ENCODE measurements at regions not wholly inside any gene's neighbourhood (a gene's known extent, or its start where the extent isn't known, plus 50 kb on each side); places are given as distances from the start of the nearest gene placed in this dataset.

DNA sequence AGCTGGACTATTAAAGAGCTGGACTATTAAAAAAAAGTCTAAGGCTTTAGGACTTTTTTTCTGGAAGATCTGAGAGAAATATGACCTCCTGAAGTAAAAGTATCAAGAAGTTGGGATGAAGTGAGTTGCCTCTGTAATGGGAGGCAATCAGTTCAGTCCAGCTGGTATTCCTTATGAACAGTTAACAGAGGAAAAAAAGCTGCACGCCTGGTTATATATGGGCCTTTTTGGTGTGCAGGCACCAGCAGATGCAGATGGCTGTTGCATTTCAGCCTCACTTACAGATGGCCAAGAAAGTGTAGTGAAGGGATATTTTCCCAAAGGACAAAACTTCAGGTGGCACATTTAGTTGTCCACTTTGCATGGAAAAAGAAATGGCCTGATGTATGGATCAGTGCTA lies 70.3 kb upstream of the ELOVL5 start:
- peaks cover 5% of the 10 kb centered on the region; the same call in 1 of the 2 replicates for H3K27me3 ChIP-seq (ENCODE audit: insufficient read depth)
- no peaks in the 10 kb centered on the region for H3K36me3 ChIP-seq (replicated peaks in 1 of 2; ENCODE audit: control insufficient read depth in 1 of 2, insufficient read depth in 2 of 2, low read length in 1 of 2)
- no peaks in the 10 kb centered on the region for H3K79me2 ChIP-seq (ENCODE audit: insufficient read depth)
- no peak overlapping the region for H3K4me2 ChIP-seq
- no peaks in the 10 kb centered on the region for H3K9me2 ChIP-seq
- no peak for DNase-seq
- WGBS (ENCODE audit: low lambda C conversion rate): 43% methylated on average over 1 of the region's 1 CpG
- ChIA-PET CTCF (no interaction called here), POLR2A (no interaction called here)
- no peak overlapping the region for H3K4me3 ChIP-seq (ENCODE audit: low read depth in 2 of 2, low read length in 1 of 2)
- no peak overlapping the region for H3K27ac ChIP-seq (ENCODE audit: low read depth in 2 of 2, low read length in 1 of 2)
- no peak overlapping the region for H2AFZ ChIP-seq (ENCODE audit: low read depth)
- no peaks in the 10 kb centered on the region for H3K4me1 ChIP-seq (ENCODE audit: control insufficient read depth in 1 of 2, insufficient read depth in 2 of 2, low read depth in 1 of 2, low read length in 1 of 2)
- no peaks in the 10 kb centered on the region for H3F3A ChIP-seq (replicated peaks; ENCODE audit: insufficient read depth)
- H3K9ac ChIP-seq: no peak overlapping the region
- H4K20me1 ChIP-seq (ENCODE audit: insufficient read depth): no peaks in the 10 kb centered on the region
- TF ChIP-seq YY1 (IDR thresholded peaks at IDR 0.05; ENCODE audit: low read depth): no peak
- no peaks in the 10 kb centered on the region for H3K9me3 ChIP-seq

- DNase-seq: no peak
- no peak overlapping the region for H3K9ac ChIP-seq
- H3K4me2 ChIP-seq: no peak overlapping the region
- H3K4me3 ChIP-seq (ENCODE audit: low read depth in 2 of 2, low read length in 1 of 2): no peak overlapping the region
- no peaks in the 10 kb centered on the region for H3K9me2 ChIP-seq
- H2AFZ ChIP-seq (ENCODE audit: low read depth): no peak overlapping the region
- WGBS (ENCODE audit: low lambda C conversion rate): 3% methylated on average over 2 of the region's 2 CpGs
- no peaks in the 10 kb centered on the region for H3K36me3 ChIP-seq (replicated peaks in 1 of 2; ENCODE audit: control insufficient read depth in 1 of 2, insufficient read depth in 2 of 2, low read length in 1 of 2)
- no peak overlapping the region for H3K27ac ChIP-seq (ENCODE audit: low read depth in 2 of 2, low read length in 1 of 2)
- no peak for TF ChIP-seq FOXM1 (IDR thresholded peaks at IDR 0.05; ENCODE audit: low read depth)
- no peak for TF ChIP-seq USF2 (IDR thresholded peaks at IDR 0.05; ENCODE audit: borderline replicate concordance, low read depth, low read length)
- TF ChIP-seq SIN3A (IDR thresholded peaks at IDR 0.05; ENCODE audit: borderline replicate concordance, low read depth, low read length): no peak
- TF ChIP-seq RFX5 (IDR thresholded peaks at IDR 0.05; ENCODE audit: low read length): no peak
- no peak for TF ChIP-seq TEAD4 (IDR thresholded peaks at IDR 0.05; ENCODE audit: borderline replicate concordance, insufficient read depth)
- TF ChIP-seq GATA2 (CRISPR knock-in tag; IDR thresholded peaks at IDR 0.05): no peak
- no peak for TF ChIP-seq ELF1 (IDR thresholded peaks at IDR 0.05)
- TF ChIP-seq, protein P1, sequence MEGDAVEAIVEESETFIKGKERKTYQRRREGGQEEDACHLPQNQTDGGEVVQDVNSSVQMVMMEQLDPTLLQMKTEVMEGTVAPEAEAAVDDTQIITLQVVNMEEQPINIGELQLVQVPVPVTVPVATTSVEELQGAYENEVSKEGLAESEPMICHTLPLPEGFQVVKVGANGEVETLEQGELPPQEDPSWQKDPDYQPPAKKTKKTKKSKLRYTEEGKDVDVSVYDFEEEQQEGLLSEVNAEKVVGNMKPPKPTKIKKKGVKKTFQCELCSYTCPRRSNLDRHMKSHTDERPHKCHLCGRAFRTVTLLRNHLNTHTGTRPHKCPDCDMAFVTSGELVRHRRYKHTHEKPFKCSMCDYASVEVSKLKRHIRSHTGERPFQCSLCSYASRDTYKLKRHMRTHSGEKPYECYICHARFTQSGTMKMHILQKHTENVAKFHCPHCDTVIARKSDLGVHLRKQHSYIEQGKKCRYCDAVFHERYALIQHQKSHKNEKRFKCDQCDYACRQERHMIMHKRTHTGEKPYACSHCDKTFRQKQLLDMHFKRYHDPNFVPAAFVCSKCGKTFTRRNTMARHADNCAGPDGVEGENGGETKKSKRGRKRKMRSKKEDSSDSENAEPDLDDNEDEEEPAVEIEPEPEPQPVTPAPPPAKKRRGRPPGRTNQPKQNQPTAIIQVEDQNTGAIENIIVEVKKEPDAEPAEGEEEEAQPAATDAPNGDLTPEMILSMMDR (IDR thresholded peaks at IDR 0.05): no peak
- TF ChIP-seq, protein P2, sequence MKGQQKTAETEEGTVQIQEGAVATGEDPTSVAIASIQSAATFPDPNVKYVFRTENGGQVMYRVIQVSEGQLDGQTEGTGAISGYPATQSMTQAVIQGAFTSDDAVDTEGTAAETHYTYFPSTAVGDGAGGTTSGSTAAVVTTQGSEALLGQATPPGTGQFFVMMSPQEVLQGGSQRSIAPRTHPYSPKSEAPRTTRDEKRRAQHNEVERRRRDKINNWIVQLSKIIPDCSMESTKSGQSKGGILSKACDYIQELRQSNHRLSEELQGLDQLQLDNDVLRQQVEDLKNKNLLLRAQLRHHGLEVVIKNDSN (IDR thresholded peaks at IDR 0.05; ENCODE audit: borderline replicate concordance, low read depth): no peak
- no peak for TF ChIP-seq RXRA (IDR thresholded peaks at IDR 0.05; ENCODE audit: borderline replicate concordance, low read depth)
- TF ChIP-seq, protein P3, sequence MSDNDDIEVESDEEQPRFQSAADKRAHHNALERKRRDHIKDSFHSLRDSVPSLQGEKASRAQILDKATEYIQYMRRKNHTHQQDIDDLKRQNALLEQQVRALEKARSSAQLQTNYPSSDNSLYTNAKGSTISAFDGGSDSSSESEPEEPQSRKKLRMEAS (IDR thresholded peaks at IDR 0.05; ENCODE audit: low read depth): no peak
- no peak for TF ChIP-seq NFIC (IDR thresholded peaks at IDR 0.05; ENCODE audit: borderline replicate concordance)
- no peak for TF ChIP-seq EZH2phosphoT487 (IDR thresholded peaks at IDR 0.05; ENCODE audit: borderline replicate concordance, low read depth)
- TF ChIP-seq YY1 (IDR thresholded peaks at IDR 0.05; ENCODE audit: low read depth): no peak
- no peak for TF ChIP-seq ZBTB33 (IDR thresholded peaks at IDR 0.05; ENCODE audit: borderline replicate concordance, low read depth)
- no peak for TF ChIP-seq GABPA (IDR thresholded peaks at IDR 0.05; ENCODE audit: low read depth)
- TF ChIP-seq MEF2A (IDR thresholded peaks at IDR 0.05; ENCODE audit: borderline replicate concordance, low read depth): no peak
- CTCF ChIA-PET: interaction anchor here (0.6 kb wide), 1 partner anchor 12 kb away, joined by 3 read pairs; no protein-coding TSS in a partner anchor
- no peaks in the 10 kb centered on the region for H4K20me1 ChIP-seq (ENCODE audit: insufficient read depth)
- H3K27me3 ChIP-seq (ENCODE audit: insufficient read depth): peaks cover 5% of the 10 kb centered on the region; the same call in 1 of the 2 replicates
- H3K4me1 ChIP-seq (ENCODE audit: control insufficient read depth in 1 of 2, insufficient read depth in 2 of 2, low read depth in 1 of 2, low read length in 1 of 2): no peaks in the 10 kb centered on the region
- H3K9me3 ChIP-seq: no peaks in the 10 kb centered on the region
- no peaks in the 10 kb centered on the region for H3F3A ChIP-seq (replicated peaks; ENCODE audit: insufficient read depth)
- H3K79me2 ChIP-seq (ENCODE audit: insufficient read depth): no peaks in the 10 kb centered on the region
- POLR2A ChIA-PET: no interaction called here
These were observed 69.5 kb upstream of the ELOVL5 start for GRCh38 chr6:53418288-53418687.
